ENCODE measurements at regions not wholly inside any gene's neighbourhood (a gene's known extent, or its start where the extent isn't known, plus 50 kb on each side); places are given as distances from the start of the nearest gene placed in this dataset.

DNA sequence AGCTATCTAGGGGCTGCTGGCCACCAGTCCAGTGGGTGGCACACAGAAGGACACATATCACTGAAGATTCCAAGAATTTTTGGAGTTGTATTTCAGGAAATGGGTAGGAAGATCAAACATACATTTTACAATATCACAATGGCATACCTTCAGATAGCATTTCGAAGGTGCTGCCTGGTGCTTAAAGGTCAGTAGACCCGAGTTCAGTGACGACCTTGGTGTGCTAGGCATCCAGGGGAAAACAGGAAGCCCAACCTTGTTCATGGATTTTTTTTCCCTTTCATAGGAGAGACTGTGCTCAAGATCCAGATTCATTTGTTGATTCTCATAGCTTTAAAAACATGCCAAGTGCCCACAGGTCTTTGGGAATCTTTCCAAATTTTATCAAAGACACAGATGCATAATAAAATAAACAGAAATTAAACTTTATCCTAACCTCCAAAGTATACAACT, 51.0 kb upstream of the RCBTB2 start:
- Mint-ChIP-seq H3K4me1 (ENCODE audit: low read depth, unreplicated experiment) (no peaks in the 10 kb centered on the region), H3K9me3 (ENCODE audit: unreplicated experiment) (peaks cover 7% of the 10 kb centered on the region), H3K27ac (ENCODE audit: unreplicated experiment) (no peak overlapping the region), H3K27me3 (ENCODE audit: insufficient read depth, unreplicated experiment) (peaks cover 3% of the 10 kb centered on the region), H3K4me3 (ENCODE audit: unreplicated experiment) (no peak overlapping the region), H3K36me3 (ENCODE audit: insufficient read depth, unreplicated experiment) (no peaks in the 10 kb centered on the region)
- intact Hi-C loops (cut with micrococcal nuclease; ENCODE audit: unreplicated experiment) = loop anchor here (5.0 kb wide), 1 partner anchor 352 kb away; the partner anchor contains the start of gene ITM2B
- Histone ChIP-seq H3K4me3 (ENCODE audit: low read depth, low read length) (no peak overlapping the region), H3K27me3 (replicated peaks; ENCODE audit: control insufficient read depth, insufficient read depth, low read length) (no peaks in the 10 kb centered on the region), H3K36me3 (ENCODE audit: control insufficient read depth, insufficient read depth, low read length) (no peaks in the 10 kb centered on the region), H3K9me3 (peaks cover 7% of the 10 kb centered on the region), H3K4me1 (peaks cover 6% of the 10 kb centered on the region; the same call in 1 of the 2 replicates)
- ChIA-PET POLR2A (no interaction called here), CTCF (no interaction called here)
- no peak for DNase-seq
- no TSS peak for BruUV-seq (replicated peaks)
- TF ChIP-seq CTCF (IDR thresholded peaks at IDR 0.05; ENCODE audit: insufficient read depth in 1 of 2, low read depth in 1 of 2, low read length in 1 of 2, severe bottlenecking in 1 of 2, unreplicated experiment in 1 of 2) = no peak

DNA sequence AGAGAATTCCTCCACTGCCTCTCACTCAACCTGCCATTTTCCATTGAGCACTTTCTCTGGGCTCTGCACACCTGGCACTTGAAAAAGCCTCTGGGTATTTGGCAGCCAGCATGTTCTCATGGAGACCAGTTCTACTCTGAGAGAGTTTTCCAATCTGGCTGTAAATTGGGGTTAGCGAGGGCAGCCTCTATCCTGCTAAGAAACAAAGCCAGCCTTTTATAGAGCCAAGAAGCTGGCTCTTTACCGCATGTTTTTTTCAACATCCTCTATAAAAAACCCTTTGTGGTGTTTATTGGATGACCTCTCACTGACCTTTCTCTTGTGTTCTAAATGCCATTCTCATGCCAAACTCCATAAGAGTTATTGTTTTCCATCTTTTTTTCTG, 52.6 kb upstream of the RCBTB2 start:
- Histone ChIP-seq H3K36me3 (ENCODE audit: control insufficient read depth, insufficient read depth, low read length) (no peaks in the 10 kb centered on the region), H3K9me3 (peaks cover 14% of the 10 kb centered on the region), H3K4me3 (ENCODE audit: low read depth, low read length) (no peak overlapping the region), H3K4me1 (peaks cover 9% of the 10 kb centered on the region; the same call in 1 of the 2 replicates), H3K27me3 (replicated peaks; ENCODE audit: control insufficient read depth, insufficient read depth, low read length) (no peaks in the 10 kb centered on the region)
- ChIA-PET CTCF (no interaction called here), POLR2A (no interaction called here)
- intact Hi-C loops (cut with micrococcal nuclease; ENCODE audit: unreplicated experiment) = no loop called here
- no TSS peak for BruUV-seq (replicated peaks)
- Mint-ChIP-seq H3K9me3 (ENCODE audit: unreplicated experiment) (peaks cover 10% of the 10 kb centered on the region), H3K27ac (ENCODE audit: unreplicated experiment) (no peak overlapping the region), H3K4me1 (ENCODE audit: low read depth, unreplicated experiment) (no peaks in the 10 kb centered on the region), H3K27me3 (ENCODE audit: insufficient read depth, unreplicated experiment) (peaks cover 3% of the 10 kb centered on the region), H3K4me3 (ENCODE audit: unreplicated experiment) (no peak overlapping the region), H3K36me3 (ENCODE audit: insufficient read depth, unreplicated experiment) (no peaks in the 10 kb centered on the region)
- no peak for TF ChIP-seq CTCF (IDR thresholded peaks at IDR 0.05; ENCODE audit: insufficient read depth in 1 of 2, low read depth in 1 of 2, low read length in 1 of 2, severe bottlenecking in 1 of 2, unreplicated experiment in 1 of 2)
- DNase-seq = no peak

GRCh38 chr13:48586591-48587103, 53.8 kb upstream of the RCBTB2 start:
- ChIA-PET CTCF (no interaction called here), POLR2A (no interaction called here)
- Histone ChIP-seq H3K9me3 (peaks cover 14% of the 10 kb centered on the region), H3K4me1 (peaks cover 11% of the 10 kb centered on the region; the same call in 1 of the 2 replicates), H3K36me3 (ENCODE audit: control insufficient read depth, insufficient read depth, low read length) (no peaks in the 10 kb centered on the region), H3K4me3 (ENCODE audit: low read depth, low read length) (no peak overlapping the region), H3K27me3 (replicated peaks; ENCODE audit: control insufficient read depth, insufficient read depth, low read length) (no peaks in the 10 kb centered on the region)
- no peaks in the 10 kb centered on the region for H3K36me3 Mint-ChIP-seq (ENCODE audit: insufficient read depth, unreplicated experiment)
- no peak overlapping the region for H3K27ac Mint-ChIP-seq (ENCODE audit: unreplicated experiment)
- H3K27me3 Mint-ChIP-seq (ENCODE audit: insufficient read depth, unreplicated experiment) = no peaks in the 10 kb centered on the region
- H3K4me1 Mint-ChIP-seq (ENCODE audit: low read depth, unreplicated experiment) = no peaks in the 10 kb centered on the region
- peaks cover 19% of the 10 kb centered on the region for H3K9me3 Mint-ChIP-seq (ENCODE audit: unreplicated experiment)
- intact Hi-C loops (cut with micrococcal nuclease; ENCODE audit: unreplicated experiment) = no loop called here
- no TSS peak for BruUV-seq (replicated peaks)
- no peak for DNase-seq
- no peak for TF ChIP-seq CTCF (IDR thresholded peaks at IDR 0.05; ENCODE audit: insufficient read depth in 1 of 2, low read depth in 1 of 2, low read length in 1 of 2, severe bottlenecking in 1 of 2, unreplicated experiment in 1 of 2)
- H3K4me3 Mint-ChIP-seq (ENCODE audit: unreplicated experiment) = no peak overlapping the region

Data from Caco-2 (cell line).